Neutrophil (primary cell): ENCODE measurements at regions not wholly inside any gene's neighbourhood (a gene's known extent, or its start where the extent isn't known, plus 50 kb on each side); places are given as distances from the start of the nearest gene placed in this dataset.

Experiments
- H3K27ac ChIP-seq: fragments of 200-600 bp; sonication (generic); 2 replicates; pipeline ENCODE4 v1.5.1; 2016; ENCODE audit warnings: mild to moderate bottlenecking, moderate library complexity
- H3K27me3 ChIP-seq: fragments of 200-600 bp; sonication (generic); 2 replicates; pipeline ENCODE4 v1.6.0; 2016; ENCODE audit warnings: mild to moderate bottlenecking
- H3K36me3 ChIP-seq: fragments of 200-600 bp; sonication (generic); 2 replicates; pipeline ENCODE4 v1.5.1; 2017
- H3K4me1 ChIP-seq, 2 experiments: fragments of 200-600 bp in 1 of 2; sonication (generic) in 1 of 2; 1 replicate in 1 of 2; 2 replicates in 1 of 2; pipeline versions ENCODE4 v1.5.1 to v1.6.1; 2013 to 2016; ENCODE audit warnings: low read depth in 1 of 2, low read length in 1 of 2, mild to moderate bottlenecking in 1 of 2, moderate library complexity in 1 of 2; ENCODE audit not compliant: control insufficient read depth in 1 of 2, insufficient read depth in 1 of 2
- H3K4me3 ChIP-seq, 2 experiments: fragments of 200-600 bp in 1 of 2; sonication (generic) in 1 of 2; 1 replicate in 1 of 2; 2 replicates in 1 of 2; pipeline ENCODE4 v1.5.1; 2013 to 2016; ENCODE audit warnings: low read depth in 1 of 2, low read length in 1 of 2, mild to moderate bottlenecking in 1 of 2, moderate library complexity in 1 of 2
- H3K9me3 ChIP-seq: fragments of 200-600 bp; sonication (generic); 2 replicates; pipeline ENCODE4 v1.5.1; 2016
- TF ChIP-seq, protein P1 (sequence below): fragments of 200-600 bp; sonication (generic); IDR thresholded peaks from 2 replicates; pipeline ENCODE4 v1.5.1; 2016; ENCODE audit warnings: antibody characterized with exemption

DNA sequence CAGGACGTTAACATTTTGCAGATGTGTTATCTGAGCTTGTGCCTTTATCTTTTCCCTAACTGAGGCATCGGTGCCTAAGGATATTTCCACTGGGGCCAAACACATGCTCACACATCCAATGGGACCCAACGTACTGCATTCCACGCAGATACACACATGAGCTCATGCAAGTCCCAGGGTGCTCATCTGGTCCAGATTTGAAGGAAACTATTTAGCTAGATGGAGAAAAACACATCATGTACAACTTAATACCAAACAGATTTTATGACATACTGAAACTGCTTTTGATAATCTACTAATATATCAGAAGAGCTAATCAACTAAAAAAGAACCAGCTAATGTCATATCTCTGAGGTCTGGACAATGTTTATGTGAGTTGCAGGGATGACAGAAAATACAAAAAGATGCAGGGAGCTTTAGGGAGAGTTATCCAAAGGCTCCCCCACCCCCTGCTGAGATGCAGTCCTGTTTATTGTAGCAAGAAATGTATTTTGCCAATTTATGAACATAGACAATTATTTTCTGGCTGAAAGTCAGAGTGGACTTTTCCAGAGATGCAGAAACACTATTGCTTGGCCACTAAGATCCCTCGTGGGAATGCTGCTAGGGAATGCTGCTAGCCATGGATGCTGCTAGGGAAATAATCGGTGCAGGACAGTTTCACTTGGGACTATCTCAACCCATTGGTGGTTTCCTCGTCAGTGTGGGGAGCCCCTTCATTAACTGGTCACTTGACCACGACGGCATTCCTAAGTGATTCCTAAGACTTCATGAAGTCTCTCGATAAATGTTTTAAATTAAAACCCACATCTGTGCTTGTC is 172.8 kb downstream of the SMIM20 start:
- Histone ChIP-seq H3K36me3 (no peaks in the 10 kb centered on the region), H3K27me3 (no peaks in the 10 kb centered on the region), H3K27ac (no peak overlapping the region), H3K4me1 (peaks cover 32 to 36% of the 10 kb centered on the region in 2 experiments), H3K9me3 (no peaks in the 10 kb centered on the region), H3K4me3 (no peak overlapping the region)
- TF ChIP-seq, protein P1, sequence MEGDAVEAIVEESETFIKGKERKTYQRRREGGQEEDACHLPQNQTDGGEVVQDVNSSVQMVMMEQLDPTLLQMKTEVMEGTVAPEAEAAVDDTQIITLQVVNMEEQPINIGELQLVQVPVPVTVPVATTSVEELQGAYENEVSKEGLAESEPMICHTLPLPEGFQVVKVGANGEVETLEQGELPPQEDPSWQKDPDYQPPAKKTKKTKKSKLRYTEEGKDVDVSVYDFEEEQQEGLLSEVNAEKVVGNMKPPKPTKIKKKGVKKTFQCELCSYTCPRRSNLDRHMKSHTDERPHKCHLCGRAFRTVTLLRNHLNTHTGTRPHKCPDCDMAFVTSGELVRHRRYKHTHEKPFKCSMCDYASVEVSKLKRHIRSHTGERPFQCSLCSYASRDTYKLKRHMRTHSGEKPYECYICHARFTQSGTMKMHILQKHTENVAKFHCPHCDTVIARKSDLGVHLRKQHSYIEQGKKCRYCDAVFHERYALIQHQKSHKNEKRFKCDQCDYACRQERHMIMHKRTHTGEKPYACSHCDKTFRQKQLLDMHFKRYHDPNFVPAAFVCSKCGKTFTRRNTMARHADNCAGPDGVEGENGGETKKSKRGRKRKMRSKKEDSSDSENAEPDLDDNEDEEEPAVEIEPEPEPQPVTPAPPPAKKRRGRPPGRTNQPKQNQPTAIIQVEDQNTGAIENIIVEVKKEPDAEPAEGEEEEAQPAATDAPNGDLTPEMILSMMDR: no peak

DNA sequence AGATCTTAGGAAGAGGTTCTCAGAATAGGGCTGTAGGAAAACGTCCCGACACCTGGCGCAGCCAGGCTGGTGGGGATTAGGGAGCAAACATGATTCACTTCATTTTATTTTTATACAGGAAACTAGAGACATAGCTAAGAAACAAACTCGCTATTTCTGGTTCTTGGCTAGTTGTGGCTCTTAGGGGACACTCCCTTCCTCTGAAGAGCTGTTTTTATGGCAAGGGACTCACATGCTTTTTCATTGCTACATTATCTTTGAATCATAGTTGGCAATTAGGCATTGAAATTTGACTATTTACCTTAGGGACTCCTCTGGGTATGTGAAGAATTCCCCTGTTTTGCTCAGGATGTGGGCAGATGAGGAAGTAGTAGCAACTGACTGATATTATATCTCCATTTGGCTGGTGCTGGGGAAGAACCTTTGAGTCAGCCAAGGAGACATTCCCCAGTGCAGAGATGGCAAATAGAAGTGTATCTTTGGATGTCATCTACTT is 174.5 kb downstream of the SMIM20 start:
- Histone ChIP-seq H3K36me3 (no peaks in the 10 kb centered on the region), H3K27ac (peak overlapping the region; percentile 32), H3K27me3 (no peaks in the 10 kb centered on the region), H3K4me1 (peaks cover 34 to 36% of the 10 kb centered on the region in 2 experiments), H3K9me3 (no peaks in the 10 kb centered on the region), H3K4me3 (no peak overlapping the region)
- TF ChIP-seq, protein P1: no peak

DNA sequence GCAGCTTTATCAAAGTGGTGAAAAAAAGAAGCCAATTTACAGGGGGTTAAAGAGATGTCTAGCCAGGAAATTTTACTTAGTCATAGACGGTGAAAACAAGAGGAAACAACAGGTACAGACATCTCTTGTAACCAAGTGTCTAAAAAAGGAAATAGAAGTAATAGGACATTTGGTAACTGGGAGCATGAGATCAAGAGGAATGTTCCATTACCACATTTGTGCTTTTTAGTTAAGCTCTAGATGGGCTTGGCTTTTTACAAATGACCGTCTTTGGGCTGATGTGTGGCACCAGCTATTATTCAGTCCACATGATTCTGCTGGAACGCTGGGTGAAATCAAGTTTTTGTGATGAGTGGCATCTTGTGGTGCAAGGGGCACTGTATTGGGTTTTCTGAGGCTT is 179.5 kb downstream of the SMIM20 start:
- Histone ChIP-seq H3K27ac (peak overlapping the region; percentile 80), H3K36me3 (no peaks in the 10 kb centered on the region), H3K4me1 (peaks cover 32 to 38% of the 10 kb centered on the region in 2 experiments), H3K9me3 (no peaks in the 10 kb centered on the region), H3K4me3 (peak overlapping the region in 1 of 2 experiments; percentile 12), H3K27me3 (no peaks in the 10 kb centered on the region)
- TF ChIP-seq, protein P1: no peak

DNA sequence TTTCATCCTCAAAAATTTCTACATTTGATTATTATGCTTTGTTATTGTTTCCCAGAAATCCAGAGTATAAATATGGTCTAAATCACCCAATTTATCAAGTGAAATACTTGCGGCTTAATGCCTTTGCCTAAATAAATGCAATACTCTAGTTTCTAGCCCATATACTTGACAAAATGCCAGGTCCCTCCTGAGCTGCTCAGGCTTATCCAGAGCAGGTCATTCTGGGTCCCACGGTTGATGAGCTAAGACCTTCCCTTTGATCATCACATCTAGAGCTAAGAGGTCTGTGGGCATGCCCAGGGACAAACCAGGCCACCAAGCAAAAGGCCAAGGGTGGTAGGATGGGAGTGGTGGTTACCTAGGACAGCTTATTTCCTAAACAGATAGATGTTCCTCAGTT is 180.1 kb downstream of the SMIM20 start:
- no peak overlapping the region for H3K4me3 ChIP-seq
- no peaks in the 10 kb centered on the region for H3K36me3 ChIP-seq
- TF ChIP-seq, protein P1: no peak
- no peaks in the 10 kb centered on the region for H3K9me3 ChIP-seq
- peak overlapping the region; percentile 80 for H3K27ac ChIP-seq
- H3K4me1 ChIP-seq: peaks cover 26 to 32% of the 10 kb centered on the region in 2 experiments
- H3K27me3 ChIP-seq: no peaks in the 10 kb centered on the region

DNA sequence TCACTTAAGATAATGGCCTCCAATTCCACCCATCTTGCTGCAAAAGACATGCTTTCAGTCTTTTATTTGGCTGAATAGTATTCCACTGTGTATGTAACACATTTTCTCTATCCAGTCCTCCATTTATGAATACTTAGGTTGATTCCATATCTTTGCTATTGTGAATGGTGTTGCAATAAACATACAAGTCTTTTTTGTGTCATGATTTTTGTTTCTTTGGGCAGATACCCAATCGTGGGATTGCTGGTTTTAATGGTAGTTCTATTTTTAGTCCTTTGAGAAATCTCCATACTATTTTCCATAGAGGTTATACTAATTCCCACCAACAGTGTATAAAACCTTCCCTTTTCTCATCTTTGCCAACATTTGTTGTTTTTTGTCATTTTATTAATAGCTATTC is 180.9 kb downstream of the SMIM20 start:
- TF ChIP-seq, protein P1: no peak
- Histone ChIP-seq H3K9me3 (no peaks in the 10 kb centered on the region), H3K27ac (no peak overlapping the region)

More for the DNA sequence above, 180.9 kb downstream of the SMIM20 start:
- H3K4me1 ChIP-seq: peaks cover 24 to 31% of the 10 kb centered on the region in 2 experiments
- H3K4me3 ChIP-seq: no peak overlapping the region
- H3K27me3 ChIP-seq: no peaks in the 10 kb centered on the region
- no peaks in the 10 kb centered on the region for H3K36me3 ChIP-seq
